Esophagus muscularis mucosa (tissue), 4 donors: ENCODE measurements at regions not wholly inside any gene's neighbourhood (a gene's known extent, or its start where the extent isn't known, plus 50 kb on each side); places are given as distances from the start of the nearest gene placed in this dataset.
"Not testable (repeated sequence)": the region's sequence is repeated elsewhere in the genome, so short reads cannot be mapped to it uniquely, and the experiment has no call there.

Experiments used
- DNase-seq: peaks from one replicate; pipeline ENCODE4 v3.0.0-alpha.2; 2017; ENCODE audit errors: extremely low spot score
- H3K27ac ChIP-seq, 4 donors: fragments of 200-600 bp; sonication (generic); replicated peaks in 1 of 4; 1 replicate in 3 of 4; 2 replicates in 1 of 4; pipeline ENCODE4 v1.5.1; 2016 to 2019; ENCODE audit warnings: mild to moderate bottlenecking in 1 of 4
- H3K27me3 ChIP-seq, 4 donors: fragments of 200-600 bp; sonication (generic); one replicate each; pipeline versions ENCODE4 v1.5.1 to v1.6.0; 2016 to 2019
- H3K36me3 ChIP-seq, 4 donors: fragments of 200-600 bp; sonication (generic); one replicate each; pipeline ENCODE4 v1.5.1; 2016 to 2019
- H3K4me1 ChIP-seq, 4 donors: fragments of 200-600 bp; sonication (generic); one replicate each; pipeline ENCODE4 v1.5.1; 2016 to 2019
- H3K4me3 ChIP-seq, 4 donors: fragments of 200-600 bp; sonication (generic); 1 replicate in 2 of 4; 2 replicates in 2 of 4; pipeline ENCODE4 v1.5.1; 2016 to 2019; ENCODE audit warnings: mild to moderate bottlenecking in 4 of 4, moderate library complexity in 1 of 4
- H3K9me3 ChIP-seq, 4 donors: fragments of 200-600 bp; sonication (generic); 1 replicate in 3 of 4; 2 replicates in 1 of 4; pipeline ENCODE4 v1.5.1; 2016 to 2019
- WGBS: methylation state at CpG from one replicate; pipeline ENCODE4 v1.1.5; 2018; 5-methylcytosine and 5-hydroxymethylcytosine counted together
- intact Hi-C: fragments of 100-400 bp; cut with DNase I; formaldehyde crosslinking; loops from one replicate; pipeline ENCODE4 v1.15.1; 2023

GRCh38 chr2:111425789-111426201, 305.1 kb downstream of the BCL2L11 start:
- DNase-seq, H3K4me3 ChIP-seq, H3K36me3 ChIP-seq, H3K4me1 ChIP-seq, H3K9me3 ChIP-seq, intact Hi-C loops, H3K27me3 ChIP-seq, H3K27ac ChIP-seq: not testable (repeated sequence)
- WGBS = 92% methylated on average over 4 of the region's 4 CpGs

DNA sequence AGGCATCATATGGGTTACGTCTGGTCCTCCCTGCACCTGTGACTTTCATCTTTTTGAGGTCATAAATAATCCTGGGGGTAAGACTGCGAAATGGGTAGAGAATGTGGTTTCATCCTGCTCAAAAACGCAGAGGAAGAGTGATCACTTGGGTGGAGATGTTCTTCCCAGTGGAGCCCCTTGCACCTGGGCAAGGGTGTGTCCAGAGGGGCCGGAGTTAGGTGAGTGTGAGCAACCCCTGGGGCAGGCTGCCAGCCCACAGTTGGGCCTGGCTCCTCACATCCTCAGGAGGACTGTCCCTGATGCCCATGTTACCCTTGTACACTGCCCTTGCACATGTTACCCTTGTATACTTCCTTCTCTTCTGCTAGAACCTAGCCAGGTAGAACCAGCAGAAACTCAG, 306.6 kb downstream of the BCL2L11 start:
- DNase-seq, H3K9me3 ChIP-seq, H3K36me3 ChIP-seq, intact Hi-C loops, H3K27me3 ChIP-seq, H3K4me1 ChIP-seq, H3K4me3 ChIP-seq, H3K27ac ChIP-seq: not testable (repeated sequence)
- WGBS = 97% methylated on average over 4 of the region's 4 CpGs

GRCh38 chr2:111428915-111429314, 308.2 kb downstream of the BCL2L11 start:
- H3K4me3 ChIP-seq, DNase-seq, H3K27me3 ChIP-seq, H3K4me1 ChIP-seq, H3K27ac ChIP-seq, H3K36me3 ChIP-seq, H3K9me3 ChIP-seq, intact Hi-C loops: not testable (repeated sequence)
- WGBS = 80% methylated on average over 6 of the region's 6 CpGs

- intact Hi-C loops, H3K4me3 ChIP-seq, H3K36me3 ChIP-seq, H3K27ac ChIP-seq, H3K9me3 ChIP-seq, DNase-seq, H3K27me3 ChIP-seq, H3K4me1 ChIP-seq: not testable (repeated sequence)
- WGBS = 85% methylated on average over 6 of the region's 8 CpGs
These were observed 308.6 kb downstream of the BCL2L11 start for GRCh38 chr2:111429353-111429752.

- H3K27ac ChIP-seq, H3K27me3 ChIP-seq, H3K36me3 ChIP-seq, H3K9me3 ChIP-seq, H3K4me3 ChIP-seq, intact Hi-C loops, H3K4me1 ChIP-seq, DNase-seq: not testable (repeated sequence)
- WGBS = 75% methylated on average over 5 of the region's 9 CpGs
These were observed 310.3 kb downstream of the BCL2L11 start for GRCh38 chr2:111430817-111431661.

DNA sequence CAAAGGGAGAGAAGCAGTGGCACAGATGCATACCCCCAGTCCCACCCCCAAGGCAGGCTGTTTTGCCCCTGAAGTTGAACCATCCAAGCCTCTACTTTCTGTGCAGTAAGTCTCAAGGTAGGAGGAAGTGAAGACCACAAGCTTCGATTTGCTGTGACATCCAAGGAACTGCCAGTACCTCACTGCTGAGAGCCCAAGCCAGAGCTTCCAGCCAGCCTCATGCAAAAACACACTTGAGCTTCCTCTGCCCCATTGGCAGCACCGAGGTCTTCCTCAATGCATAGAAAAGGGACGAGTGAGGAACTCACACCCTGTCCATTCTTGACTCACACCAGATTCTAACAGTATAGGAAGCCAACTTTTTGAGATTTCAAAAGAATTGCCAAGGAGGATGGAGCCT, 311.7 kb downstream of the BCL2L11 start:
- H3K4me3 ChIP-seq, H3K27ac ChIP-seq, H3K4me1 ChIP-seq, intact Hi-C loops, H3K9me3 ChIP-seq, H3K27me3 ChIP-seq, H3K36me3 ChIP-seq, DNase-seq: not testable (repeated sequence)
- WGBS = 40% methylated on average over 2 of the region's 3 CpGs

- H3K27me3 ChIP-seq, H3K9me3 ChIP-seq, H3K27ac ChIP-seq, H3K4me3 ChIP-seq, DNase-seq, H3K36me3 ChIP-seq, intact Hi-C loops, H3K4me1 ChIP-seq: not testable (repeated sequence)
- 94% methylated on average over 2 of the region's 9 CpGs for WGBS
These were observed 312.3 kb downstream of the BCL2L11 start for GRCh38 chr2:111432916-111433499.

GRCh38 chr2:111433892-111434607, 313.3 kb downstream of the BCL2L11 start:
- H3K27ac ChIP-seq, H3K4me3 ChIP-seq, H3K27me3 ChIP-seq, intact Hi-C loops, H3K36me3 ChIP-seq, DNase-seq, H3K9me3 ChIP-seq, H3K4me1 ChIP-seq: not testable (repeated sequence)
- WGBS = no CpG with 5 or more reads among the region's 5 CpGs

- intact Hi-C loops, H3K27me3 ChIP-seq, H3K4me1 ChIP-seq, H3K9me3 ChIP-seq, H3K4me3 ChIP-seq, DNase-seq, H3K27ac ChIP-seq, H3K36me3 ChIP-seq: not testable (repeated sequence)
- WGBS = 86% methylated on average over 3 of the region's 4 CpGs
These were observed 313.9 kb downstream of the BCL2L11 start for GRCh38 chr2:111434608-111434939.

GRCh38 chr2:111435553-111436310, 315.0 kb downstream of the BCL2L11 start:
- H3K9me3 ChIP-seq, intact Hi-C loops, H3K4me3 ChIP-seq, H3K4me1 ChIP-seq, H3K36me3 ChIP-seq, H3K27me3 ChIP-seq, H3K27ac ChIP-seq, DNase-seq: not testable (repeated sequence)
- 91% methylated on average over 3 of the region's 11 CpGs for WGBS

- 82% methylated on average over 2 of the region's 5 CpGs for WGBS
- DNase-seq, intact Hi-C loops, H3K36me3 ChIP-seq, H3K4me3 ChIP-seq, H3K27me3 ChIP-seq, H3K9me3 ChIP-seq, H3K4me1 ChIP-seq, H3K27ac ChIP-seq: not testable (repeated sequence)
These were observed 315.7 kb downstream of the BCL2L11 start for GRCh38 chr2:111436411-111436810.

DNA sequence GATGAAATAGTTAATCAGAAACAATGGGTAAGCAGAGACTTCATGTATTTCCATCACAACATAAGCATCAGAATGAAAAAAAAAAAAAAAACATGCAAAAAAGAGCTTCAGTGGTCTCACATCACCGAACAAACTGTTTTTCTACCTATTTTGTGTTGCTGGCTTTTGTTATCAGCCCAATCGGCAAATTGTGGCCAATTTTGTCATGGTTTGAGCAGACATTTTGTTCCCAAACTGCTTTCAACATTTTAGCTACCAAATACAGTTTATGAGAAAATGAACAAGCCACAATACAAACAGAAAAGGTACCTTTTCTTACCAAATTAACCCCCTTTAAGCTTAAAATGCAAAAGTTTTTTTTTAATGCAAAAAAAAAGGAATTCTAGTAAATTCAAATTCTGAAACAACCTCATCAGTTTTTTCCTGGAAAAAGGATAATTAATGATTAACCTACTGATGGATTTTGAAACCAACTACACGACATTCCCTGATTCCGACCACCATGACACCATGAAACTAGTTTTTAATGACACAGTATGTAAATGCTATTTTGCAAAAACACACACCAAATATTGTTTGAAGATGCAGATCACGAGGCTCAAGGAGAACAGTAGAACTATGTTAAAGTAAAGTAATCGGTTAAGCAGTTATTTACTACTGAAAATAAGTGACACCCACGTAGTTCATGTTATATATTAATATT, 316.7 kb downstream of the BCL2L11 start:
- intact Hi-C loops, H3K27ac ChIP-seq, H3K36me3 ChIP-seq, H3K9me3 ChIP-seq, H3K4me3 ChIP-seq, DNase-seq, H3K27me3 ChIP-seq, H3K4me1 ChIP-seq: not testable (repeated sequence)
- WGBS = 73% methylated on average over 5 of the region's 7 CpGs
